NB4 (cell line): ENCODE measurements at regions not wholly inside any gene's neighbourhood (a gene's known extent, or its start where the extent isn't known, plus 50 kb on each side); places are given as distances from the start of the nearest gene placed in this dataset.

Experiments used
- MAX ChIP-seq: IDR thresholded peaks from 2 replicates; pipeline ENCODE4 v1.6.1; 2011; ENCODE audit warnings: low read depth, low read length
- POLR2A ChIP-seq: IDR thresholded peaks from 2 replicates; pipeline ENCODE4 v1.6.1; 2011; ENCODE audit warnings: mild to moderate bottlenecking; ENCODE audit not compliant: insufficient read length; ENCODE audit errors: extremely low read depth
- TF ChIP-seq, protein P1 (sequence below): IDR thresholded peaks from one replicate; pipeline ENCODE4 v1.5.1; 2012; ENCODE audit warnings: low read depth, low read length

- TF ChIP-seq, protein P1, sequence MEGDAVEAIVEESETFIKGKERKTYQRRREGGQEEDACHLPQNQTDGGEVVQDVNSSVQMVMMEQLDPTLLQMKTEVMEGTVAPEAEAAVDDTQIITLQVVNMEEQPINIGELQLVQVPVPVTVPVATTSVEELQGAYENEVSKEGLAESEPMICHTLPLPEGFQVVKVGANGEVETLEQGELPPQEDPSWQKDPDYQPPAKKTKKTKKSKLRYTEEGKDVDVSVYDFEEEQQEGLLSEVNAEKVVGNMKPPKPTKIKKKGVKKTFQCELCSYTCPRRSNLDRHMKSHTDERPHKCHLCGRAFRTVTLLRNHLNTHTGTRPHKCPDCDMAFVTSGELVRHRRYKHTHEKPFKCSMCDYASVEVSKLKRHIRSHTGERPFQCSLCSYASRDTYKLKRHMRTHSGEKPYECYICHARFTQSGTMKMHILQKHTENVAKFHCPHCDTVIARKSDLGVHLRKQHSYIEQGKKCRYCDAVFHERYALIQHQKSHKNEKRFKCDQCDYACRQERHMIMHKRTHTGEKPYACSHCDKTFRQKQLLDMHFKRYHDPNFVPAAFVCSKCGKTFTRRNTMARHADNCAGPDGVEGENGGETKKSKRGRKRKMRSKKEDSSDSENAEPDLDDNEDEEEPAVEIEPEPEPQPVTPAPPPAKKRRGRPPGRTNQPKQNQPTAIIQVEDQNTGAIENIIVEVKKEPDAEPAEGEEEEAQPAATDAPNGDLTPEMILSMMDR, result no peak
- TF ChIP-seq MAX (no peak), POLR2A (no peak)
These were observed 209.5 kb downstream of the ZIC1 start for GRCh38 chr3:147618691-147619090.
